OCI-LY1 (cell line): ENCODE measurements at regions not wholly inside any gene's neighbourhood (a gene's known extent, or its start where the extent isn't known, plus 50 kb on each side); places are given as distances from the start of the nearest gene placed in this dataset.

Experiments
- H2AFZ ChIP-seq: fragments of 200-600 bp; sonication (generic), shearing (Covaris generic); 2 replicates; pipeline ENCODE4 v1.6.0; 2014; ENCODE audit warnings: antibody characterized with exemption, mild to moderate bottlenecking, low read length
- H3F3A ChIP-seq: fragments of 200-600 bp; sonication (generic), shearing (Covaris generic); 2 replicates; pipeline ENCODE4 v1.6.0; 2014; ENCODE audit warnings: mild to moderate bottlenecking, antibody characterized with exemption, low read length, moderate library complexity; ENCODE audit not compliant: insufficient read depth
- H3K27ac ChIP-seq: fragments of 200-600 bp; sonication (generic); 2 replicates; pipeline ENCODE4 v1.5.1; 2014; ENCODE audit warnings: low read length, mixed run types, mild to moderate bottlenecking, low read depth; ENCODE audit not compliant: poor library complexity, severe bottlenecking
- H3K27me3 ChIP-seq: fragments of 200-600 bp; sonication (generic); 2 replicates; pipeline ENCODE4 v1.6.0; 2014; ENCODE audit warnings: antibody characterized with exemption, mild to moderate bottlenecking, low read length, moderate library complexity; ENCODE audit not compliant: insufficient read depth
- H3K36me3 ChIP-seq: fragments of 200-600 bp; sonication (generic); 2 replicates; pipeline ENCODE4 v1.6.1; 2014; ENCODE audit warnings: mild to moderate bottlenecking, antibody characterized with exemption, low read length, moderate library complexity, mixed read lengths; ENCODE audit not compliant: insufficient read depth
- H3K4me1 ChIP-seq: fragments of 200-600 bp; sonication (generic); 2 replicates; pipeline ENCODE4 v1.5.1; 2014; ENCODE audit warnings: mild to moderate bottlenecking, low read length, moderate library complexity; ENCODE audit not compliant: insufficient read depth, severe bottlenecking
- H3K4me2 ChIP-seq: fragments of 200-600 bp; sonication (generic), shearing (Covaris generic); 2 replicates; pipeline ENCODE4 v1.6.1; 2014; ENCODE audit warnings: low read length
- H3K4me3 ChIP-seq: fragments of 200-600 bp; sonication (generic); 2 replicates; pipeline ENCODE4 v1.5.1; 2014; ENCODE audit warnings: low read length, low read depth, mild to moderate bottlenecking, mixed read lengths; ENCODE audit not compliant: poor library complexity, severe bottlenecking
- H3K79me2 ChIP-seq: fragments of 200-600 bp; shearing (Covaris generic); 2 replicates; pipeline ENCODE4 v1.6.1; 2016; ENCODE audit warnings: mixed run types, low read length, mixed read lengths; ENCODE audit not compliant: insufficient read depth
- H3K9ac ChIP-seq: fragments of 200-600 bp; sonication (generic), shearing (Covaris generic); 2 replicates; pipeline ENCODE4 v1.6.1; 2014; ENCODE audit warnings: mild to moderate bottlenecking, low read length, mixed read lengths
- H3K9me2 ChIP-seq: fragments of 200-600 bp; sonication (generic), shearing (Covaris generic); 2 replicates; pipeline ENCODE4 v1.6.1; 2014; ENCODE audit warnings: low read depth, mild to moderate bottlenecking, low read length, mixed read lengths
- H3K9me3 ChIP-seq: fragments of 200-600 bp; shearing (Covaris generic); 2 replicates; pipeline ENCODE4 v1.6.1; 2014; ENCODE audit warnings: low read length, mixed read lengths
- H4K20me1 ChIP-seq: fragments of 200-600 bp; sonication (generic), shearing (Covaris generic); 2 replicates; pipeline ENCODE4 v1.6.0; 2016; ENCODE audit warnings: mild to moderate bottlenecking, low read length; ENCODE audit not compliant: insufficient read depth
- CTCF ChIP-seq: fragments of 200-600 bp; sonication (generic), shearing (Covaris generic); IDR thresholded peaks from 2 replicates; pipeline ENCODE4 v1.5.1; 2017; ENCODE audit warnings: mild to moderate bottlenecking, antibody characterized with exemption, low read length, moderate library complexity, mixed read lengths
- EZH2 ChIP-seq: fragments of 200-600 bp; sonication (generic), shearing (Covaris generic); IDR thresholded peaks from 2 replicates; pipeline ENCODE4 v1.8.0; 2017; ENCODE audit warnings: borderline replicate concordance, mixed run types, mild to moderate bottlenecking, antibody characterized with exemption, low read length, moderate library complexity, mixed read lengths

GRCh38 chr6:148671952-148672351 is 74.9 kb upstream of the UST start:
- H4K20me1 ChIP-seq, result no peaks in the 10 kb centered on the region
- no peak overlapping the region for H3K4me3 ChIP-seq
- H3K4me1 ChIP-seq, result no peaks in the 10 kb centered on the region
- no peaks in the 10 kb centered on the region for H3K27me3 ChIP-seq
- H3K4me2 ChIP-seq, result no peak overlapping the region
- no peaks in the 10 kb centered on the region for H3K79me2 ChIP-seq
- H3K9me3 ChIP-seq, result 0 out of 2 replicates have a peak, but pooled peaks cover 2% of the 10 kb centered on the region
- H2AFZ ChIP-seq, result no peak overlapping the region
- H3K36me3 ChIP-seq, result no peaks in the 10 kb centered on the region
- TF ChIP-seq CTCF (no peak), EZH2 (no peak)
- H3F3A ChIP-seq, result no peaks in the 10 kb centered on the region
- H3K9ac ChIP-seq, result no peak overlapping the region
- H3K27ac ChIP-seq, result no peak overlapping the region
- H3K9me2 ChIP-seq, result no peaks in the 10 kb centered on the region

GRCh38 chr6:148674306-148674705 is 72.5 kb upstream of the UST start:
- Histone ChIP-seq H3K4me3 (no peak overlapping the region), H3K27me3 (no peaks in the 10 kb centered on the region), H3K27ac (no peak overlapping the region), H4K20me1 (no peaks in the 10 kb centered on the region), H3K9me3 (0 out of 2 replicates have a peak, but pooled peaks cover 2% of the 10 kb centered on the region), H2AFZ (no peak overlapping the region), H3K79me2 (no peaks in the 10 kb centered on the region), H3K4me1 (no peaks in the 10 kb centered on the region), H3F3A (no peaks in the 10 kb centered on the region), H3K36me3 (no peaks in the 10 kb centered on the region), H3K9me2 (no peaks in the 10 kb centered on the region), H3K9ac (no peak overlapping the region), H3K4me2 (no peak overlapping the region)
- TF ChIP-seq CTCF (no peak), EZH2 (no peak)

- Histone ChIP-seq H3K27me3 (no peaks in the 10 kb centered on the region), H3K4me2 (no peak overlapping the region), H3K4me3 (no peak overlapping the region), H3K9me3 (no peaks in the 10 kb centered on the region), H3K9me2 (no peaks in the 10 kb centered on the region), H3K27ac (no peak overlapping the region), H3K9ac (no peak overlapping the region), H3K4me1 (no peaks in the 10 kb centered on the region), H3F3A (no peaks in the 10 kb centered on the region), H3K36me3 (no peaks in the 10 kb centered on the region), H4K20me1 (no peaks in the 10 kb centered on the region), H2AFZ (no peak overlapping the region), H3K79me2 (no peaks in the 10 kb centered on the region)
- no peak for TF ChIP-seq EZH2
- no peak for TF ChIP-seq CTCF
Observed at GRCh38 chr6:148677594-148678476, 69.0 kb upstream of the UST start.
